ENCODE measurements at regions not wholly inside any gene's neighbourhood (a gene's known extent, or its start where the extent isn't known, plus 50 kb on each side); places are given as distances from the start of the nearest gene placed in this dataset.

GRCh38 chrX:140099221-140099620 lies 133.9 kb upstream of the CXorf66 start:
- H3K27me3 Mint-ChIP-seq (ENCODE audit: low read depth in 3 of 3), result peaks cover 2 to 20% (median 8%) of the 10 kb centered on the region in 3 donors
- Histone ChIP-seq H3K36me3 (replicated peaks in 1 of 2; ENCODE audit: control insufficient read depth in 1 of 2, insufficient read depth in 2 of 2, low read length in 2 of 2) (no peaks in the 10 kb centered on the region), H3K79me2 (ENCODE audit: insufficient read depth, low read length) (no peaks in the 10 kb centered on the region), H3K27me3 (ENCODE audit: control insufficient read depth in 2 of 2, insufficient read depth in 2 of 2, low read length in 2 of 2) (peaks cover 3 to 4% of the 10 kb centered on the region in 2 donors), H3K9ac (ENCODE audit: insufficient read depth, low read length, poor library complexity, severe bottlenecking) (no peak overlapping the region), H3K4me3 (replicated peaks in 1 of 3; ENCODE audit: low read depth in 2 of 3, low read length in 3 of 3) (no peak overlapping the region), H3K27ac (ENCODE audit: low read depth in 1 of 2, low read length in 2 of 2) (no peak overlapping the region), H2AFZ (ENCODE audit: insufficient read depth, low read depth, low read length, poor library complexity, severe bottlenecking) (no peak overlapping the region), H3K4me1 (ENCODE audit: control insufficient read depth in 1 of 2, insufficient read depth in 2 of 2, low read length in 2 of 2) (no peaks in the 10 kb centered on the region), H4K20me1 (ENCODE audit: insufficient read depth, low read length) (no peaks in the 10 kb centered on the region), H3K9me3 (replicated peaks in 1 of 2; ENCODE audit: control insufficient read depth in 1 of 2, insufficient read depth in 1 of 2, low read length in 2 of 2) (no peaks in the 10 kb centered on the region), H3K4me2 (replicated peaks; ENCODE audit: extremely low read depth, low read length, poor library complexity, severe bottlenecking) (no peak overlapping the region)
- no peak for DNase-seq
- intact Hi-C loops (cut with micrococcal nuclease), result no loop called here
- no peak overlapping the region for H3K4me3 Mint-ChIP-seq
- no peaks in the 10 kb centered on the region for H3K9me3 Mint-ChIP-seq
- peak overlapping the region in 1 of 7 donors; percentile 10 for H3K27ac Mint-ChIP-seq
- no peaks in the 10 kb centered on the region for H3K36me3 Mint-ChIP-seq
- WGBS (ENCODE audit: insufficient coverage), result 75% methylated on average over 1 of the region's 4 CpGs
- TF ChIP-seq CTCF (IDR thresholded peaks at IDR 0.05), result no peak
- H3K4me1 Mint-ChIP-seq, result no peaks in the 10 kb centered on the region

- no peaks in the 10 kb centered on the region for H3K79me2 ChIP-seq (ENCODE audit: insufficient read depth, low read length)
- Mint-ChIP-seq H3K36me3 (no peaks in the 10 kb centered on the region), H3K9me3 (peaks cover 0 to 16% (median 9%) of the 10 kb centered on the region in 7 donors), H3K4me1 (peaks cover 10% of the 10 kb centered on the region), H3K27me3 (ENCODE audit: low read depth in 3 of 3) (peaks cover 45 to 65% (median 49%) of the 10 kb centered on the region in 3 donors), H3K27ac (no peak overlapping the region), H3K4me3 (peak overlapping the region; percentile 74 to 82)
- H3K4me1 ChIP-seq (ENCODE audit: control insufficient read depth in 1 of 2, insufficient read depth in 2 of 2, low read length in 2 of 2), result peaks cover 4 to 7% of the 10 kb centered on the region in 2 donors
- H3K4me3 ChIP-seq (replicated peaks in 1 of 3; ENCODE audit: low read depth in 2 of 3, low read length in 3 of 3), result peak overlapping the region in 1 of 3 experiments; percentile 67
- H3K9me3 ChIP-seq (replicated peaks in 1 of 2; ENCODE audit: control insufficient read depth in 1 of 2, insufficient read depth in 1 of 2, low read length in 2 of 2), result peaks cover 0 to 14% of the 10 kb centered on the region in 2 donors
- H2AFZ ChIP-seq (ENCODE audit: insufficient read depth, low read depth, low read length, poor library complexity, severe bottlenecking), result no peak overlapping the region
- no peak for TF ChIP-seq CTCF (IDR thresholded peaks at IDR 0.05)
- H4K20me1 ChIP-seq (ENCODE audit: insufficient read depth, low read length), result no peaks in the 10 kb centered on the region
- H3K27ac ChIP-seq (ENCODE audit: low read depth in 1 of 2, low read length in 2 of 2), result no peak overlapping the region
- WGBS (ENCODE audit: insufficient coverage), result 85% methylated on average over 6 of the region's 26 CpGs
- no peaks in the 10 kb centered on the region for H3K36me3 ChIP-seq (replicated peaks in 1 of 2; ENCODE audit: control insufficient read depth in 1 of 2, insufficient read depth in 2 of 2, low read length in 2 of 2)
- no peak overlapping the region for H3K9ac ChIP-seq (ENCODE audit: insufficient read depth, low read length, poor library complexity, severe bottlenecking)
- H3K27me3 ChIP-seq (ENCODE audit: control insufficient read depth in 2 of 2, insufficient read depth in 2 of 2, low read length in 2 of 2), result peaks cover 29 to 56% of the 10 kb centered on the region in 2 donors
- intact Hi-C loops (cut with micrococcal nuclease), result no loop called here
- peak overlapping the region; percentile 69 for H3K4me2 ChIP-seq (replicated peaks; ENCODE audit: extremely low read depth, low read length, poor library complexity, severe bottlenecking)
- DNase-seq, result no peak
These were observed 126.8 kb upstream of the CXorf66 start for GRCh38 chrX:140092121-140092520.

Measured in CD14-positive monocyte (primary cell).